Hepatocyte (in vitro differentiated cells): ENCODE measurements at regions not wholly inside any gene's neighbourhood (a gene's known extent, or its start where the extent isn't known, plus 50 kb on each side); places are given as distances from the start of the nearest gene placed in this dataset.

Experiments
- EZH2 ChIP-seq: fragments of 200-600 bp; sonication (generic); IDR thresholded peaks from 2 replicates; pipeline ENCODE4 v1.6.1; 2016; ENCODE audit warnings: antibody characterized with exemption, mild to moderate bottlenecking, borderline replicate concordance
- TF ChIP-seq, protein P1 (sequence below): fragments of 200-600 bp; sonication (generic); IDR thresholded peaks from 2 replicates; pipeline ENCODE4 v1.5.1; 2016; ENCODE audit warnings: antibody characterized with exemption, mild to moderate bottlenecking; ENCODE audit not compliant: poor library complexity

DNA sequence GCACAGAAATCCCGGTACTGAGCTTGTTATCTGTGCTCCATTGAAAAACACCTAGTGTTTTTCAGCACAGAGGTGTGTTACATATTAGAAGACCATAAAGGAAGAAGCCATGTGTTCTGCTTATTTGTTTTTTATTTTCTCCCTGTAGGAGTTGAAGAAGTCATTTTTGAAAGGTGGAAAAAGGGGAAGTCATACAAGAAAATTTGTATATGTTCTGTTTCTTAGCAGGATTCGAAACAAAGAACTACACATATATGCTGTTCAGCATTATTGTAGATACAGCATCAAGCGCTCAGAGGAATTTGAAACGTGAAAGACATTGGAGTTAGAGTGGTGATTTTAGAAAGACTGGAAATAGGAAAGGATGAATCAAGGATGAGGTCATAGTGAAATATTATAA lies 345.3 kb upstream of the ADGRL2 start:
- TF ChIP-seq, protein P1, sequence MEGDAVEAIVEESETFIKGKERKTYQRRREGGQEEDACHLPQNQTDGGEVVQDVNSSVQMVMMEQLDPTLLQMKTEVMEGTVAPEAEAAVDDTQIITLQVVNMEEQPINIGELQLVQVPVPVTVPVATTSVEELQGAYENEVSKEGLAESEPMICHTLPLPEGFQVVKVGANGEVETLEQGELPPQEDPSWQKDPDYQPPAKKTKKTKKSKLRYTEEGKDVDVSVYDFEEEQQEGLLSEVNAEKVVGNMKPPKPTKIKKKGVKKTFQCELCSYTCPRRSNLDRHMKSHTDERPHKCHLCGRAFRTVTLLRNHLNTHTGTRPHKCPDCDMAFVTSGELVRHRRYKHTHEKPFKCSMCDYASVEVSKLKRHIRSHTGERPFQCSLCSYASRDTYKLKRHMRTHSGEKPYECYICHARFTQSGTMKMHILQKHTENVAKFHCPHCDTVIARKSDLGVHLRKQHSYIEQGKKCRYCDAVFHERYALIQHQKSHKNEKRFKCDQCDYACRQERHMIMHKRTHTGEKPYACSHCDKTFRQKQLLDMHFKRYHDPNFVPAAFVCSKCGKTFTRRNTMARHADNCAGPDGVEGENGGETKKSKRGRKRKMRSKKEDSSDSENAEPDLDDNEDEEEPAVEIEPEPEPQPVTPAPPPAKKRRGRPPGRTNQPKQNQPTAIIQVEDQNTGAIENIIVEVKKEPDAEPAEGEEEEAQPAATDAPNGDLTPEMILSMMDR, result no peak
- TF ChIP-seq EZH2, result no peak
